Ovary (tissue), 1 donor: ENCODE measurements at regions not wholly inside any gene's neighbourhood (a gene's known extent, or its start where the extent isn't known, plus 50 kb on each side); places are given as distances from the start of the nearest gene placed in this dataset.

Experiments used
- EP300 ChIP-seq: sonication (generic); formaldehyde crosslinking; IDR thresholded peaks from one replicate; pipeline ENCODE4 v1.6.1; 2017; ENCODE audit warnings: antibody characterized with exemption
- POLR2A ChIP-seq: fragments of 450-650 bp; IDR thresholded peaks from one replicate; pipeline ENCODE4 v1.6.1; 2017; ENCODE audit warnings: antibody characterized with exemption, mild to moderate bottlenecking, moderate library complexity

DNA sequence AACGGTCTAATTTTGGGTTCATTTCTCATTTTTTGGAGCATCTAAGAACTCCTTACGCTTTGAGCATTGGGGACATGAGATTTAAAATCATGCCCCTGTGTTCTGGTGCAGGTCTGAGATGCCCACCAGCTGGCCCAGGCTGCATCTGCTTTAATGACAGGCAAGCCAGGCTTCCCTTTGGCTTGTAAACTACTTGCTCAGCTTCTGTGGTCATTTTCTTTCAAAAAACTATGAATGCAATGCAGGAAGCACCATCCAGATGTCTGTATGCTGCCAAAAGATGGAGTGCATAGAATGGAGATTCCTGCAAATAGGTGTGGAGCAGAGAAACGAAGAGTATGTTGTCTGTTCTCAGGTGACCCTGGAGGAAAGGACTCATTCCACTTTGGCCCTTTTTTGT lies 399.9 kb upstream of the ADAMTSL1 start:
- TF ChIP-seq POLR2A (no peak), EP300 (no peak)
